Loucy (cell line): ENCODE measurements at regions not wholly inside any gene's neighbourhood (a gene's known extent, or its start where the extent isn't known, plus 50 kb on each side); places are given as distances from the start of the nearest gene placed in this dataset.

Source experiments
- H2AFZ ChIP-seq: fragments of 200-600 bp; sonication (generic); 2 replicates; pipeline ENCODE4 v1.6.0; 2016; ENCODE audit warnings: antibody characterized with exemption, mild to moderate bottlenecking, low read length, moderate library complexity
- H3F3A ChIP-seq: fragments of 200-600 bp; 2 replicates; pipeline ENCODE4 v1.6.0; 2016; ENCODE audit warnings: antibody characterized with exemption, low read depth, mild to moderate bottlenecking
- H3K27me3 ChIP-seq: fragments of 200-600 bp; sonication (generic); 2 replicates; pipeline ENCODE4 v1.6.1; 2014; ENCODE audit warnings: low read length, mild to moderate bottlenecking; ENCODE audit not compliant: insufficient read depth, poor library complexity, severe bottlenecking
- H3K36me3 ChIP-seq: fragments of 200-600 bp; sonication (generic); 2 replicates; pipeline ENCODE4 v1.6.1; 2016; ENCODE audit warnings: low read length; ENCODE audit not compliant: insufficient read depth
- H3K4me1 ChIP-seq: fragments of 200-600 bp; sonication (generic); 2 replicates; pipeline ENCODE4 v1.5.1; 2014; ENCODE audit warnings: low read length, mild to moderate bottlenecking; ENCODE audit not compliant: insufficient read depth, poor library complexity, severe bottlenecking
- H3K4me2 ChIP-seq: fragments of 200-600 bp; sonication (generic); 2 replicates; pipeline ENCODE4 v1.6.0; 2014; ENCODE audit warnings: antibody characterized with exemption, low read length, low read depth, mild to moderate bottlenecking; ENCODE audit not compliant: poor library complexity, severe bottlenecking
- H3K4me3 ChIP-seq: fragments of 200-600 bp; sonication (generic); 2 replicates; pipeline ENCODE4 v1.5.1; 2014; ENCODE audit warnings: low read length, mild to moderate bottlenecking, mixed read lengths; ENCODE audit not compliant: poor library complexity, severe bottlenecking
- H3K79me2 ChIP-seq: fragments of 200-600 bp; sonication (generic); 2 replicates; pipeline ENCODE4 v1.6.1; 2014; ENCODE audit warnings: low read length; ENCODE audit not compliant: insufficient read depth
- H3K9ac ChIP-seq: fragments of 200-600 bp; sonication (generic); 2 replicates; pipeline ENCODE4 v1.6.0; 2014; ENCODE audit warnings: mild to moderate bottlenecking, low read depth, low read length, moderate library complexity; ENCODE audit not compliant: poor library complexity, severe bottlenecking
- H3K9me2 ChIP-seq: fragments of 200-600 bp; sonication (generic); replicated peaks from 2 replicates; pipeline ENCODE4 v1.6.1; 2016; ENCODE audit warnings: low read depth, low read length, mixed read lengths
- H3K9me3 ChIP-seq: fragments of 200-600 bp; sonication (generic); 2 replicates; pipeline ENCODE4 v1.6.1; 2014; ENCODE audit warnings: mild to moderate bottlenecking, antibody characterized with exemption, low read length, low read depth; ENCODE audit not compliant: insufficient read depth
- H4K20me1 ChIP-seq: fragments of 200-600 bp; sonication (generic); 2 replicates; pipeline ENCODE4 v1.6.0; 2014; ENCODE audit warnings: antibody characterized with exemption, low read length, mild to moderate bottlenecking; ENCODE audit not compliant: insufficient read depth, poor library complexity, severe bottlenecking
- CTCF ChIP-seq: fragments of 200-600 bp; sonication (generic); conservative IDR thresholded peaks from 2 replicates; pipeline ENCODE4 v1.5.1; 2014; ENCODE audit warnings: mild to moderate bottlenecking, antibody characterized with exemption, low read length
- EZH2phosphoT487 ChIP-seq: fragments of 200-600 bp; IDR thresholded peaks from 2 replicates; pipeline ENCODE4 v1.6.1; 2018; ENCODE audit warnings: antibody characterized with exemption, mild to moderate bottlenecking, moderate library complexity, borderline replicate concordance

DNA sequence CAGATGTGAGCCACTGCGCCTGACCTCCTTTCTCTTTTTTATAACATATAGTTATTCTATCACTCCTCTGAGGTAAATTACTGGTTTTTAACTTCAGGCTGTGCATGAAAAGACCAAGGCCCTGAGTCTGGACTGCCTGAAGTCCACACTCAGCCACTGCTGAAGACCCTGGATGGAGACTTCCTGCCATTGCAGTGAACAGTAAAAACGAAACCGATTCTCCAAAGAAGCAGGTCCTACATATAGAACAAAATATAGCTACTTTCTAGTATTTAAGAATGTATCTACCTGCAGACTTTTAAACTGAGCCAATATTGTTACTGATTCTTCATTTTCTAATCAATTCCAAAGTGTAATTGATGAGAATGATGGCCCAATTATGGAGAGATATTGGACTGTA, 232.8 kb downstream of the CHRM3 start:
- Histone ChIP-seq H3K9me2 (no peaks in the 10 kb centered on the region), H3K27me3 (no peaks in the 10 kb centered on the region), H4K20me1 (no peaks in the 10 kb centered on the region), H3K4me1 (no peaks in the 10 kb centered on the region), H3F3A (no peaks in the 10 kb centered on the region), H3K9me3 (no peaks in the 10 kb centered on the region), H2AFZ (no peak overlapping the region), H3K4me3 (no peak overlapping the region), H3K79me2 (no peaks in the 10 kb centered on the region), H3K4me2 (no peak overlapping the region), H3K9ac (no peak overlapping the region), H3K36me3 (no peaks in the 10 kb centered on the region)
- no peak for TF ChIP-seq EZH2phosphoT487
- TF ChIP-seq CTCF = no peak

DNA sequence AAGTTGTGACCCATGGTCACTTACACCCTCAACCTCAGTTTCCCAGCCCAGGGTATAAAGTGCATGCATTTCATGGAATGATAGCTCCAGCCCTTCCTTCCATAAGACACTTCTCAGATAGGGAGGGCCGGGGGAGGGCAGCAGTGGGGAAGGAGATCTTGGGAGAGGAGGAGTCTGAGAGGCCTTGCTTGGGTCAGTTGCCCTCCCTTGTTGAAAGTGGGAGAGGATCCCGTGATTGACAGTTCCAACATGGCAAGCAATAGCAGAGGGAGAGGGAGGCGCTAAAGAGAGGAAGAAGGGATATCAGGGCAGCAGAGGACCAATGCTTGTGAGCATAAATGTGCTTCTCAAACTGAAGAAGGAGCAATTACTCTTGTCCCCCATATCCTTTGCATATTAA, 244.4 kb downstream of the CHRM3 start:
- no peak overlapping the region for H3K4me3 ChIP-seq

GRCh38 chr1:239633432-239633831, 247.1 kb downstream of the CHRM3 start:
- no peak overlapping the region for H2AFZ ChIP-seq
- no peak overlapping the region for H3K4me2 ChIP-seq
- H4K20me1 ChIP-seq = no peaks in the 10 kb centered on the region
- H3K79me2 ChIP-seq = no peaks in the 10 kb centered on the region
- H3K36me3 ChIP-seq = no peaks in the 10 kb centered on the region
- TF ChIP-seq EZH2phosphoT487 = no peak
- no peak for TF ChIP-seq CTCF
- no peaks in the 10 kb centered on the region for H3K27me3 ChIP-seq
- H3K9me2 ChIP-seq = no peaks in the 10 kb centered on the region
- no peak overlapping the region for H3K9ac ChIP-seq
- no peaks in the 10 kb centered on the region for H3K9me3 ChIP-seq
- H3K4me1 ChIP-seq = no peaks in the 10 kb centered on the region
- no peak overlapping the region for H3K4me3 ChIP-seq
- H3F3A ChIP-seq = no peaks in the 10 kb centered on the region

More for the DNA sequence above, 244.4 kb downstream of the CHRM3 start:
- no peak overlapping the region for H3K9ac ChIP-seq
- H3K4me2 ChIP-seq = no peak overlapping the region
- H3K79me2 ChIP-seq = no peaks in the 10 kb centered on the region
- H4K20me1 ChIP-seq = no peaks in the 10 kb centered on the region
- no peak overlapping the region for H2AFZ ChIP-seq
- TF ChIP-seq EZH2phosphoT487 (no peak), CTCF (no peak)
- H3F3A ChIP-seq = no peaks in the 10 kb centered on the region
- H3K9me2 ChIP-seq = no peaks in the 10 kb centered on the region
- H3K4me1 ChIP-seq = no peaks in the 10 kb centered on the region
- H3K36me3 ChIP-seq = no peaks in the 10 kb centered on the region
- H3K9me3 ChIP-seq = no peaks in the 10 kb centered on the region
- no peaks in the 10 kb centered on the region for H3K27me3 ChIP-seq
